ENCODE measurements at regions not wholly inside any gene's neighbourhood (a gene's known extent, or its start where the extent isn't known, plus 50 kb on each side); places are given as distances from the start of the nearest gene placed in this dataset.

DNA sequence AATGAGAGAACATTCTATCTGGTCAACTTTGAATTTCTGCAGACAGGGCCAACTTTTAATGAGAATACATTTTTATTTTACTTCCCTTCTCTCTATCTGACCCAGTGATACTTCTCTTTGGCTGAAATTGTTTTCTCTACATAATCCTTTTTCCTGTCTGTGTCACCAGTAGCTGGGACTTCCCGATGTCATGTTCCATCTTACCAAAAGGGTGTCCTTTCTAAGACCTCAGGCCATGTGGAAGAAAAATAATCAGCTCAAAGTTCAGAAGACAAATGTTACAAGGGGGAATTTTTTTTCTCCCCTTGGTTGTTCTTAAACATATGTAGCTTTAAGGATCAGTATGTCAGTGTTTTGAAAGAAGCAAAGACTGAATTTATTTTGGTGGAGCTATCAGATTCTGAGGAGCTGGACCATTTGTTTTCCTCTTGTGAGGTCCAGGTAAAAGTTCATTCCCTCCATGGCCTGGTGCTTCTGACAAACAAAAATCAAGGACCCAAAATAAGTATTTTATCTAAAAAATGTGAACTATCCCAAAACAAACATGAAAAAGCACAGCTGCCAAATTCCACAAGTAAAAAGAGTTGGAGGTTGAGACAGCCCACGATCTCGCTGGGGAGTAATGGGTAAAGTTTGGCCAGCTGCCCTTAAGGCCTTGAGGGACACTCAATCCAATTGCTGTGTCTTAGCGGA, 859.4 kb upstream of the NR2F2 start:
- H3K9me3 ChIP-seq (replicated peaks), result no peaks in the 10 kb centered on the region
- no peaks in the 10 kb centered on the region for H3K27me3 ChIP-seq (replicated peaks)
- no peaks in the 10 kb centered on the region for H3K36me3 ChIP-seq
- peak overlapping the region; percentile 32 for H3K27ac ChIP-seq
- peaks cover 40% of the 10 kb centered on the region for H3K4me1 ChIP-seq (replicated peaks)
- no peak overlapping the region for H3K4me3 ChIP-seq
- DNase-seq (ENCODE audit: low read depth in 1 of 2, low spot score in 2 of 2), result peak; percentile 52 to 84

GRCh38 chr15:95471690-95472086, 858.8 kb upstream of the NR2F2 start:
- Histone ChIP-seq H3K27ac (no peak overlapping the region; the same call in 1 of the 2 replicates), H3K4me1 (replicated peaks) (peaks cover 40% of the 10 kb centered on the region), H3K9me3 (replicated peaks) (no peaks in the 10 kb centered on the region), H3K4me3 (no peak overlapping the region), H3K27me3 (replicated peaks) (no peaks in the 10 kb centered on the region), H3K36me3 (no peaks in the 10 kb centered on the region)
- no peak for DNase-seq (ENCODE audit: low read depth in 1 of 2, low spot score in 2 of 2)

- H3K4me1 ChIP-seq (replicated peaks), result peaks cover 40% of the 10 kb centered on the region
- no peak overlapping the region for H3K4me3 ChIP-seq
- DNase-seq (ENCODE audit: low read depth in 1 of 2, low spot score in 2 of 2), result no peak
- no peaks in the 10 kb centered on the region for H3K36me3 ChIP-seq
- H3K9me3 ChIP-seq (replicated peaks), result no peaks in the 10 kb centered on the region
- H3K27ac ChIP-seq, result no peak overlapping the region
- H3K27me3 ChIP-seq (replicated peaks), result no peaks in the 10 kb centered on the region
Measured at GRCh38 chr15:95475067-95475466, 855.4 kb upstream of the NR2F2 start.

DNA sequence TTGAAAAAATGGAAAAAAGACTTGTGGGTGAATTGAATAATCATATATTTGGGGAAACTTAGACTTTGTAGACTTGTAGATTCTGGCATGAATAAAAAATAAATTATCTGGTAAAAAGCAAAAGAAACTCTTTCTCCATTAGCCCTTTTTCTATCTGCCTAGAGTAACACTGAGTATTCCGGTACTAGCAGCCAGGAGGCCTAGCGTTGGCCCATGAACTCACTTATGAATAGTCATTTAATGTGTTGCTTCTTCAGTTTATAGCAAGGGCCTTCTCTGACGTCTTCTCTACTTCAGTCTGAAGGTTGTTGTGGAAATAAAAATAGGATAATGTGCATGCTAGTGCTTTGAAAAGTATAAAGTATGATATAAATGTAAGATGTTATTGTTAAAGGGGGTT, 851.2 kb upstream of the NR2F2 start:
- no peak overlapping the region for H3K4me3 ChIP-seq
- no peaks in the 10 kb centered on the region for H3K9me3 ChIP-seq (replicated peaks)
- no peaks in the 10 kb centered on the region for H3K27me3 ChIP-seq (replicated peaks)
- DNase-seq (ENCODE audit: low read depth in 1 of 2, low spot score in 2 of 2), result no peak
- no peak overlapping the region for H3K27ac ChIP-seq
- no peaks in the 10 kb centered on the region for H3K36me3 ChIP-seq
- 0 out of 2 replicates have a peak, but pooled peaks cover 5% of the 10 kb centered on the region for H3K4me1 ChIP-seq (replicated peaks)

DNA sequence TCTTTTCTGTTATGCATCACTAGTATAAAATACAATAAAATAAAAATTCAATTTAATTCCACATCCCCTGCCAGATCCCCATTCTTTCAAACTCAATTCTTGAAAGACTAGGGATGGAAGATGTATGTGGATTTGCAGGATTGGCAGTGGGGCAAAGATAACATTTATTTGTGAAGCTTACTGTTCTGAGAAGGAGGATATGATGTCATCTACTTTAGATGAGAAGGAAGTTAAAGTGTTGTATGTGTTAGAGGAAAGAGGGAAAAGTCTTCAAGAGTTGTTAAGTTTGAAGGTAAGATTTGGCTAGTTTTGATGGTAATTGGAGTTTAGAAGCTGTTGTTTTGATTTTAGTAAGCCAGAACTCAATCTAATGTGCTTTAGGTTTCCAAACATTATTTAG, 845.1 kb upstream of the NR2F2 start:
- Histone ChIP-seq H3K36me3 (no peaks in the 10 kb centered on the region), H3K27me3 (replicated peaks) (no peaks in the 10 kb centered on the region), H3K4me3 (no peak overlapping the region), H3K4me1 (replicated peaks) (no peaks in the 10 kb centered on the region), H3K27ac (no peak overlapping the region), H3K9me3 (replicated peaks) (no peaks in the 10 kb centered on the region)
- DNase-seq (ENCODE audit: low read depth in 1 of 2, low spot score in 2 of 2), result no peak

GRCh38 chr15:95486224-95486623, 844.3 kb upstream of the NR2F2 start:
- H3K4me3 ChIP-seq, result no peak overlapping the region
- no peak for DNase-seq (ENCODE audit: low read depth in 1 of 2, low spot score in 2 of 2)
- H3K27ac ChIP-seq, result no peak overlapping the region
- no peaks in the 10 kb centered on the region for H3K4me1 ChIP-seq (replicated peaks)
- H3K9me3 ChIP-seq (replicated peaks), result no peaks in the 10 kb centered on the region
- no peaks in the 10 kb centered on the region for H3K36me3 ChIP-seq
- no peaks in the 10 kb centered on the region for H3K27me3 ChIP-seq (replicated peaks)

DNA sequence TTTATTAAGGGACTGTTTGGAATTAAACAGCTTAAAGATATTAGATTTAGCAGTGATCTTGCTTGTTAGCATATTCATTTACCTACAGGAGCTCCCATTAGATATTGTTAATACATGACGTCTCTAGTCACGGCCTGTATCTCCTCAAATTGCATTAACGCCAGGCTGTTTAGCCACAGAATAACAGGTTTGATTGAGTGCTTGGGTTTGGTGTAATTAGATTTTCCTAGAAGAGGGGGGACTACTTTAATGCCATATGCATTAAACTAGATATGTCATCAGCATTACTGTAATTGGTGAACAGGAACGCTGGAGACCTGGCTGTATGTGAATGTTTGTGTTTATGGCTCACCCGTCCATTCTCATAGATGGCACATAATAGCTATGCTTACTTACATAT, 841.4 kb upstream of the NR2F2 start:
- no peak overlapping the region for H3K27ac ChIP-seq
- H3K4me3 ChIP-seq, result no peak overlapping the region
- H3K4me1 ChIP-seq (replicated peaks), result no peaks in the 10 kb centered on the region
- no peaks in the 10 kb centered on the region for H3K27me3 ChIP-seq (replicated peaks)
- H3K9me3 ChIP-seq (replicated peaks), result no peaks in the 10 kb centered on the region
- no peak for DNase-seq (ENCODE audit: low read depth in 1 of 2, low spot score in 2 of 2)
- H3K36me3 ChIP-seq, result no peaks in the 10 kb centered on the region

DNA sequence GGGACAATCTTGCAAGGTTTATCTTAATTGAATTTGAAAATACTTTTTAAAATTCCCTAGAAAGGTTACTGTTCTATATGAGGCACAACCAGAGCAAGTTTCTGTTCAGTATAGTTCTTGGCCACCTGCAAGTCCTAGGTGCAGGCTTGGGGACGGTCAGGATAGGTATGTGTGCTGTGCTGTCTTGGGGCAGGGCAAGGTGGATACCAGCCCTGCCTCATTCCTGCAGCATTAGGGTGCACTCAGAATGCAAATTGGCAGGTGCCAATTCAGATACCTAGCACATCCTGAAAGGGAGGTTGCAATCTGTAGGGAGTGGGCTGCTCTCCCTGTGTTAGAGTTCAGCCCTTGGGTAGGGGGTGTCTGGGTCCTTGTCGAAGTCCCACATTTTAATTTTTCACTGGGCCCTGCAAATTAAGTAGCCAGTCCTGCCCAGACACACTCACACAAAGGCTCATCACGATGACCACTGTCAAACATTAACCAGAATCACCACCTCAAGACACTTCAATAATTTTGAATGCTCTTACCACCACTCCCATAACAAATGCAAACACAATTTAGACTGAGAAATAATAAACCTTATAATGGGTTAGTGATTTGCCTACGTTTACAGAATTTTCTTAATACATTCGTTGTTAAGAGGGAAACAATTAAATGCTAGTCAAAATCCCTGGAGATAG, 838.0 kb upstream of the NR2F2 start:
- H3K9me3 ChIP-seq (replicated peaks), result no peaks in the 10 kb centered on the region
- H3K4me3 ChIP-seq, result no peak overlapping the region
- DNase-seq (ENCODE audit: low read depth in 1 of 2, low spot score in 2 of 2), result no peak
- no peak overlapping the region for H3K27ac ChIP-seq
- H3K4me1 ChIP-seq (replicated peaks), result no peaks in the 10 kb centered on the region
- H3K27me3 ChIP-seq (replicated peaks), result no peaks in the 10 kb centered on the region
- H3K36me3 ChIP-seq, result no peaks in the 10 kb centered on the region

DNA sequence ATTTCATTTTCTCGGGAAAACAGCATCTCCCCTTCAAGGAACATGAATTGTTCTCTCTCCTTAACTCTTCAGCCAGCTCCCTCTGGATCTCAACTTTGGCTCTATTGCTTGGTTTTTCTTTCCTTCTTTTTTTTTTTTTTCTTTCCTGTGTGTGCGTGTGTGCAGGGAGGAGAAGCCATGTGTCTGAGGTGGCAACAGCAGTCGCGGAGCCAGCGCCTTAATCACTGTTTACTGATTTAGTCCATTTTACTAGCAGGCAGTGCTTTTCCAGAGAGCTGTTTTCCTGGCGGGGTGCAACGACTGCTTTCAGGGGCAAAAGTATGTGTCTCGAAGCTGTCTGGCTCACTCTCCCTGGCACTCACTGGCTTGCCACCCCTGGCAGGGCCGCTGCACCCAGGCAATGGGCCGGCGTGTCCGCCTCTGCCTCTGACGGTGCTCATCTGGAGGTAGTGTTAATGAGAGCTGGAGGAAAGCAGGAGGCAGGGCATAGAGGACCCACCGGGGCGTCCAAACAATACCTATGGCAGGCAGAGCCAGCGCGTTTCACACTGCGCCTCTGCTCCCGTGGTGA, 835.4 kb upstream of the NR2F2 start:
- Histone ChIP-seq H3K36me3 (no peaks in the 10 kb centered on the region), H3K27me3 (replicated peaks) (no peaks in the 10 kb centered on the region), H3K9me3 (replicated peaks) (no peaks in the 10 kb centered on the region), H3K4me3 (no peak overlapping the region), H3K4me1 (replicated peaks) (no peaks in the 10 kb centered on the region), H3K27ac (no peak overlapping the region)
- DNase-seq (ENCODE audit: low read depth in 1 of 2, low spot score in 2 of 2), result no peak

GRCh38 chr15:95497634-95498033, 832.9 kb upstream of the NR2F2 start:
- Histone ChIP-seq H3K9me3 (replicated peaks) (no peaks in the 10 kb centered on the region), H3K27ac (no peak overlapping the region), H3K27me3 (replicated peaks) (no peaks in the 10 kb centered on the region), H3K4me1 (replicated peaks) (no peaks in the 10 kb centered on the region), H3K4me3 (no peak overlapping the region), H3K36me3 (no peaks in the 10 kb centered on the region)
- no peak for DNase-seq (ENCODE audit: low read depth in 1 of 2, low spot score in 2 of 2)

- Histone ChIP-seq H3K4me1 (replicated peaks) (no peaks in the 10 kb centered on the region), H3K4me3 (no peak overlapping the region), H3K36me3 (no peaks in the 10 kb centered on the region), H3K27me3 (replicated peaks) (no peaks in the 10 kb centered on the region), H3K27ac (no peak overlapping the region), H3K9me3 (replicated peaks) (no peaks in the 10 kb centered on the region)
- DNase-seq (ENCODE audit: low read depth in 1 of 2, low spot score in 2 of 2), result no peak
Measured at GRCh38 chr15:95498961-95499360, 831.5 kb upstream of the NR2F2 start.

- Histone ChIP-seq H3K4me1 (replicated peaks) (no peaks in the 10 kb centered on the region), H3K36me3 (no peaks in the 10 kb centered on the region), H3K9me3 (replicated peaks) (no peaks in the 10 kb centered on the region), H3K27ac (no peak overlapping the region), H3K27me3 (replicated peaks) (no peaks in the 10 kb centered on the region), H3K4me3 (no peak overlapping the region)
- DNase-seq (ENCODE audit: low read depth in 1 of 2, low spot score in 2 of 2), result no peak
Measured at GRCh38 chr15:95499397-95499796, 831.1 kb upstream of the NR2F2 start.

DNA sequence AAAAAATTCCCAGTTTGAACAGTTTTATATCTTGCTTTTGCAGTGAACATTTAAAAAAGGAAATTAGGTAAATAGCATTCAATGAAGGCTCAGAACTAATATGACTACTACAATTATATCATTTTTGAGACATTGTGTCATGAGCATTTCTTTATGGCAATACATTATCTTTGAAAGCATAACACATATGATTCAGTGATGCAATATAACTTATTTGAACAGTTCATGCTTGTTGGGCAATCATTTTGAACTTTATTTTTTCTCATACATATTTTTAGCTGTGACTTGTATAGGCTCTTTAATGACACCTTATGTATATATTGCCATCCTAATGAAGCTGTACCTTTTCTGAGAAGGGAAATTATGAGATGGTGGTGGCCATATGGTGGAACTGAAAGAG, 828.6 kb upstream of the NR2F2 start:
- DNase-seq (ENCODE audit: low read depth in 1 of 2, low spot score in 2 of 2), result no peak
- Histone ChIP-seq H3K4me3 (no peak overlapping the region), H3K36me3 (no peaks in the 10 kb centered on the region), H3K9me3 (replicated peaks) (no peaks in the 10 kb centered on the region), H3K27me3 (replicated peaks) (no peaks in the 10 kb centered on the region), H3K27ac (no peak overlapping the region), H3K4me1 (replicated peaks) (no peaks in the 10 kb centered on the region)

GRCh38 chr15:95503107-95503506, 827.4 kb upstream of the NR2F2 start:
- DNase-seq (ENCODE audit: low read depth in 1 of 2, low spot score in 2 of 2), result no peak
- no peak overlapping the region for H3K4me3 ChIP-seq
- no peaks in the 10 kb centered on the region for H3K27me3 ChIP-seq (replicated peaks)
- H3K4me1 ChIP-seq (replicated peaks), result no peaks in the 10 kb centered on the region
- no peaks in the 10 kb centered on the region for H3K9me3 ChIP-seq (replicated peaks)
- H3K36me3 ChIP-seq, result no peaks in the 10 kb centered on the region
- no peak overlapping the region for H3K27ac ChIP-seq
